Ishikawa (cell line): ENCODE measurements at regions not wholly inside any gene's neighbourhood (a gene's known extent, or its start where the extent isn't known, plus 50 kb on each side); places are given as distances from the start of the nearest gene placed in this dataset.

Source experiments
- CEBPB ChIP-seq: IDR thresholded peaks from 2 replicates; pipeline ENCODE4 v1.6.1; 2012
- EGR1 ChIP-seq: IDR thresholded peaks from 2 replicates; pipeline ENCODE4 v1.6.1; 2012
- EP300 ChIP-seq: IDR thresholded peaks from 2 replicates; pipeline ENCODE4 v1.6.1; 2012; ENCODE audit warnings: borderline replicate concordance
- FOXM1 ChIP-seq: IDR thresholded peaks from 2 replicates; pipeline ENCODE4 v1.6.1; 2012; ENCODE audit warnings: low read depth, borderline replicate concordance
- MAX ChIP-seq: IDR thresholded peaks from 2 replicates; pipeline ENCODE4 v1.6.1; 2012
- RAD21 ChIP-seq: IDR thresholded peaks from 2 replicates; pipeline ENCODE4 v1.6.1; 2012; ENCODE audit warnings: low read depth
- REST ChIP-seq: IDR thresholded peaks from 2 replicates; pipeline ENCODE4 v1.6.1; 2012; ENCODE audit warnings: low read depth, mild to moderate bottlenecking
- TAF1 ChIP-seq: IDR thresholded peaks from 2 replicates; pipeline ENCODE4 v1.6.1; 2012; ENCODE audit warnings: low read depth, mild to moderate bottlenecking
- TCF12 ChIP-seq: IDR thresholded peaks from 2 replicates; pipeline ENCODE4 v1.6.1; 2012; ENCODE audit warnings: low read depth
- USF1 ChIP-seq: IDR thresholded peaks from 2 replicates; pipeline ENCODE4 v1.6.1; 2012
- YY1 ChIP-seq: IDR thresholded peaks from 2 replicates; pipeline ENCODE4 v1.6.1; 2012; ENCODE audit warnings: low read depth
- ZBTB7A ChIP-seq: IDR thresholded peaks from 2 replicates; pipeline ENCODE4 v1.6.1; 2012; ENCODE audit warnings: low read depth

- TF ChIP-seq RAD21: no peak
- TF ChIP-seq FOXM1: no peak
- TF ChIP-seq TAF1: no peak
- no peak for TF ChIP-seq EGR1
- TF ChIP-seq REST: no peak
- no peak for TF ChIP-seq USF1
- no peak for TF ChIP-seq ZBTB7A
- no peak for TF ChIP-seq MAX
- no peak for TF ChIP-seq YY1
- no peak for TF ChIP-seq EP300
- no peak for TF ChIP-seq TCF12
- TF ChIP-seq CEBPB: no peak
Measured at GRCh38 chr3:55157731-55158130, 229.9 kb upstream of the LRTM1 start.
